GM12878 (cell line): ENCODE measurements at regions not wholly inside any gene's neighbourhood (a gene's known extent, or its start where the extent isn't known, plus 50 kb on each side); places are given as distances from the start of the nearest gene placed in this dataset.

Experiments used
- ATAC-seq: fragments of 200-7000 bp; cut with Tn5 transposase; 3 replicates; pipeline ENCODE4 v1.9.1; 2020; ENCODE audit warnings: mild to moderate bottlenecking, moderate library complexity
- BruUV-seq: library from RNA; stranded (reverse); fragments of 400-500 nt; replicated peaks from 2 replicates; lab custom pipeline; 2021; lab: Mats Ljungman, UMichigan
- CTCF ChIA-PET: fragments of 300-600 bp; sonication (Branson Sonifier 250); formaldehyde crosslinking; extraction: SDS; loops from one replicate; lab custom pipeline; 2021; ENCODE audit warnings: inconsistent platforms; lab: Yijun Ruan, JAX
- POLR2A ChIA-PET: fragments of 350-600 bp; formaldehyde crosslinking; extraction: SDS; loops from one replicate; lab custom pipeline; 2021; ENCODE audit warnings: inconsistent platforms; lab: Charles Lee
- RAD21 ChIA-PET: fragments of 300-600 bp; sonication (Branson Sonifier 250); formaldehyde crosslinking; loops from one replicate; lab custom pipeline; 2023; ENCODE audit warnings: antibody characterized with exemption; ENCODE audit not compliant: unreplicated experiment; lab: Charles Lee
- SMC1A ChIA-PET: fragments of 300-600 bp; sonication (Branson Sonifier 250); formaldehyde crosslinking; loops from one replicate; lab custom pipeline; 2023; ENCODE audit not compliant: unreplicated experiment, uncharacterized antibody; lab: Charles Lee
- DNase-seq: peaks from one replicate; pipeline ENCODE4 v3.0.0-alpha.2; 2011; ENCODE audit warnings: low read depth, low spot score
- FAIRE-seq: peaks from 3 replicates; lab custom pipeline; 2011; peaks lifted over from hg19 to GRCh38; lab: Jason Lieb, UNC
- H2AFZ ChIP-seq: 2 replicates; pipeline ENCODE4 v1.6.0; 2011; ENCODE audit warnings: low read depth, low read length, control low read depth; ENCODE audit not compliant: control insufficient read depth
- H3K27ac ChIP-seq: 2 replicates; pipeline ENCODE4 v1.5.1; 2011; ENCODE audit warnings: control low read depth; ENCODE audit not compliant: control insufficient read depth, insufficient read depth
- H3K27me3 ChIP-seq, 2 experiments: replicated peaks in 1 of 2; 2 replicates each; pipeline versions ENCODE4 v1.6.0 to v1.6.1; 2011; ENCODE audit warnings: low read length in 1 of 2; ENCODE audit not compliant: control insufficient read depth in 2 of 2, insufficient read depth in 2 of 2
- H3K36me3 ChIP-seq, 2 experiments: 2 replicates each; pipeline ENCODE4 v1.5.1; 2011; ENCODE audit warnings: low read length in 1 of 2; ENCODE audit not compliant: control insufficient read depth in 2 of 2, insufficient read depth in 2 of 2
- H3K4me1 ChIP-seq: 2 replicates; pipeline ENCODE4 v1.6.1; 2011; ENCODE audit warnings: mild to moderate bottlenecking, low read length, moderate library complexity, mixed read lengths; ENCODE audit not compliant: control insufficient read depth, insufficient read depth
- H3K4me2 ChIP-seq: 2 replicates; pipeline ENCODE4 v1.6.0; 2011; ENCODE audit warnings: control low read depth; ENCODE audit not compliant: control insufficient read depth, insufficient read depth
- H3K4me3 ChIP-seq: fragments of 200-600 bp; sonication (generic); 2 replicates; pipeline ENCODE4 v1.5.1; 2016
- H3K79me2 ChIP-seq: 2 replicates; pipeline ENCODE4 v1.6.0; 2011; ENCODE audit warnings: low read length; ENCODE audit not compliant: control insufficient read depth, insufficient read depth
- H3K9ac ChIP-seq: 2 replicates; pipeline ENCODE4 v1.8.0; 2011; ENCODE audit warnings: low read length, control low read depth, mixed read lengths; ENCODE audit not compliant: control insufficient read depth, insufficient read depth
- H3K9me3 ChIP-seq: replicated peaks from 3 replicates; pipeline ENCODE4 v1.5.1; 2011; ENCODE audit warnings: mild to moderate bottlenecking, low read length; ENCODE audit not compliant: control insufficient read depth, insufficient read depth
- H4K20me1 ChIP-seq: 2 replicates; pipeline ENCODE4 v1.6.0; 2011; ENCODE audit not compliant: control insufficient read depth, insufficient read depth
- CEBPZ ChIP-seq: fragments of 150-350 bp; IDR thresholded peaks from 2 replicates; pipeline ENCODE4 v1.6.1; 2016; ENCODE audit warnings: low read depth, low read length
- PML ChIP-seq: IDR thresholded peaks from 2 replicates; pipeline ENCODE4 v1.6.1; 2012; ENCODE audit warnings: low read length, inconsistent platforms
- SIX5 ChIP-seq: IDR thresholded peaks from 2 replicates; pipeline ENCODE4 v1.6.1; 2011; ENCODE audit warnings: mild to moderate bottlenecking, low read depth, low read length, moderate library complexity; ENCODE audit not compliant: severe bottlenecking
- ZNF687 ChIP-seq: fragments of 450-650 bp; IDR thresholded peaks from 2 replicates; pipeline ENCODE4 v1.6.1; 2017; ENCODE audit warnings: mild to moderate bottlenecking, moderate library complexity
- WGBS: methylation state at CpG from one replicate; pipeline ENCODE4 v1.1.6; 2016; ENCODE audit warnings: low lambda C conversion rate; ENCODE audit not compliant: insufficient replicate concordance, insufficient coverage; ENCODE audit errors: missing lambda C conversion rate; 5-methylcytosine and 5-hydroxymethylcytosine counted together
- in situ Hi-C: fragments of 300-500 bp; cut with MboI; formaldehyde crosslinking; loops from 9 replicates; pipeline ENCODE4 v1.14.3; 2018; ENCODE audit warnings: mixed read lengths
- intact Hi-C: fragments of 100-400 bp; cut with micrococcal nuclease; formaldehyde crosslinking; loops from one replicate; pipeline ENCODE4 v1.14.2; 2022; ENCODE audit not compliant: unreplicated experiment

- Histone ChIP-seq H3K4me2 (no peak overlapping the region), H3K9ac (no peak overlapping the region), H3K36me3 (no peaks in the 10 kb centered on the region), H4K20me1 (no peaks in the 10 kb centered on the region), H2AFZ (no peak overlapping the region), H3K9me3 (no peaks in the 10 kb centered on the region), H3K27me3 (no peaks in the 10 kb centered on the region), H3K79me2 (no peaks in the 10 kb centered on the region), H3K4me1 (no peaks in the 10 kb centered on the region), H3K4me3 (no peak overlapping the region), H3K27ac (no peak overlapping the region)
- POLR2A ChIA-PET, result no interaction called here
- FAIRE-seq (no peak), ATAC-seq (no peak), DNase-seq (no peak)
- WGBS, result 10% methylated on average over 3 of the region's 3 CpGs
- RAD21 ChIA-PET, result no interaction called here
- BruUV-seq, result no TSS peak
- intact Hi-C loops, result no loop called here
- no peak for TF ChIP-seq CEBPZ
- TF ChIP-seq ZNF687, result no peak
- TF ChIP-seq SIX5, result no peak
- no peak for TF ChIP-seq PML
- SMC1A ChIA-PET, result interaction anchor here (0.8 to 1.3 kb wide), 3 partner anchors 9 to 13 kb away, joined by 3 to 6 read pairs (median 4); no protein-coding TSS in a partner anchor
- CTCF ChIA-PET, result interaction anchor here (1.1 kb wide), 1 partner anchor 10 kb away, joined by 3 read pairs; no protein-coding TSS in a partner anchor
- in situ Hi-C loops, result no loop called here
Observed at GRCh38 chr4:23245203-23245832, 552.6 kb downstream of the GBA3 start.
